K562 (cell line): ENCODE measurements at regions not wholly inside any gene's neighbourhood (a gene's known extent, or its start where the extent isn't known, plus 50 kb on each side); places are given as distances from the start of the nearest gene placed in this dataset.

ENCODE experiments used
- AFF1 ChIP-seq, 2 experiments: fragments of 450-650 bp; IDR thresholded peaks; 2 replicates each; pipeline ENCODE4 v1.6.1; 2018; ENCODE audit warnings: mild to moderate bottlenecking in 2 of 2, low read depth in 1 of 2; ENCODE audit not compliant: partially characterized antibody in 2 of 2
- CC2D1A ChIP-seq: fragments of 450-650 bp; IDR thresholded peaks from 2 replicates; pipeline ENCODE4 v1.6.1; 2017; ENCODE audit warnings: mild to moderate bottlenecking
- FOXK2 ChIP-seq, 2 experiments: fragments of 450-650 bp; IDR thresholded peaks in 1 of 2; conservative IDR thresholded peaks in 1 of 2; 2 replicates each; pipeline ENCODE4 v1.6.1; 2016; ENCODE audit warnings: low read depth in 2 of 2, mild to moderate bottlenecking in 1 of 2
- FOXP1 ChIP-seq: sonication (generic); formaldehyde crosslinking; IDR thresholded peaks from 2 replicates; pipeline ENCODE4 v1.8.0; 2022; ENCODE audit warnings: mild to moderate bottlenecking, missing genetic modification reagents
- HDAC8 ChIP-seq: fragments of 450-650 bp; IDR thresholded peaks from 2 replicates; pipeline ENCODE4 v1.6.1; 2016; ENCODE audit warnings: mild to moderate bottlenecking, missing genetic modification characterization, moderate library complexity, missing compliant biosample characterization
- LARP7 ChIP-seq: fragments of 450-650 bp; IDR thresholded peaks from 2 replicates; pipeline ENCODE4 v1.6.1; 2016
- PHF8 ChIP-seq: fragments of 200-600 bp; sonication (generic); IDR thresholded peaks from 2 replicates; pipeline ENCODE4 v1.6.1; 2012; ENCODE audit warnings: mixed run types, mild to moderate bottlenecking, inconsistent platforms, low read length, moderate library complexity, borderline replicate concordance
- POLR2B ChIP-seq: fragments of 450-650 bp; IDR thresholded peaks from 2 replicates; pipeline ENCODE4 v1.6.1; 2018; ENCODE audit warnings: low read depth; ENCODE audit not compliant: partially characterized antibody
- PTTG1 ChIP-seq: fragments of 450-650 bp; IDR thresholded peaks from 2 replicates; pipeline ENCODE4 v1.6.1; 2016; ENCODE audit warnings: low read depth, mild to moderate bottlenecking, missing genetic modification characterization, missing compliant biosample characterization
- SOX6 ChIP-seq: fragments of 450-650 bp; IDR thresholded peaks from 2 replicates; pipeline ENCODE4 v1.6.1; 2014; ENCODE audit warnings: mild to moderate bottlenecking
- TRIM24 ChIP-seq, 2 experiments: fragments of 450-650 bp; IDR thresholded peaks; 2 replicates each; pipeline ENCODE4 v1.6.1; 2016
- XRCC4 ChIP-seq: IDR thresholded peaks from one replicate; pipeline ENCODE4 v1.6.1; 2011; ENCODE audit not compliant: insufficient read depth, insufficient read length; ENCODE audit errors: extremely low read depth
- ZNF318 ChIP-seq, 2 experiments: fragments of 450-650 bp; IDR thresholded peaks; 2 replicates each; pipeline ENCODE4 v1.6.1; 2016; ENCODE audit warnings: mild to moderate bottlenecking in 2 of 2, borderline replicate concordance in 1 of 2, low read depth in 1 of 2, moderate library complexity in 1 of 2
- ZNF695 ChIP-seq: fragments of 450-650 bp; formaldehyde crosslinking; IDR thresholded peaks from 2 replicates; pipeline ENCODE4 v1.4.0; 2020; ENCODE audit warnings: mild to moderate bottlenecking, moderate library complexity

- TF ChIP-seq PHF8 (peak; percentile 34; the same call in 1 of the 2 replicates), PTTG1 (tag) (no peak), ZNF695 (CRISPR knock-in tag) (no peak), LARP7 (no peak), FOXK2 (conservative IDR thresholded peaks at IDR 0.05 in 1 of 2, IDR thresholded peaks at IDR 0.05 in 1 of 2; ENCODE audit: low read depth in 2 of 2) (peak; percentile 98 to 99), AFF1 (IDR thresholded peaks at IDR 0.05; ENCODE audit: low read depth in 1 of 2, partially characterized antibody in 2 of 2) (peak in 1 of 2 experiments; percentile 17), SOX6 (peak; percentile 21; the same call in 1 of the 2 replicates), TRIM24 (IDR thresholded peaks at IDR 0.05) (peak in 1 of 2 experiments; percentile 31; a peak in 1 of 4 replicates), FOXP1 (CRISPR knock-in tag) (no peak), HDAC8 (no peak), CC2D1A (0 out of 2 replicates have a peak, but pooled peaks have one; percentile 13), XRCC4 (no peak), ZNF318 (IDR thresholded peaks at IDR 0.05; ENCODE audit: borderline replicate concordance in 1 of 2, low read depth in 1 of 2) (peak in 1 of 2 experiments; percentile 24; a peak in 1 of 4 replicates), POLR2B (peak; percentile 62)
These were observed 65.2 kb upstream of the SMIM36 start (continued) for GRCh38 chr17:55576237-55576995.
